Liver (tissue), 8 donors: ENCODE measurements at regions not wholly inside any gene's neighbourhood (a gene's known extent, or its start where the extent isn't known, plus 50 kb on each side); places are given as distances from the start of the nearest gene placed in this dataset.

Experiments
- DNase-seq: peaks from one replicate; pipeline ENCODE4 v3.0.0-alpha.2; 2017; ENCODE audit warnings: low spot score
- H3K27ac ChIP-seq, 2 donors: one replicate each; pipeline ENCODE4 v1.7.0; 2013; ENCODE audit warnings: inconsistent platforms in 2 of 2, low read length in 2 of 2, control low read depth in 1 of 2, low read depth in 1 of 2, mild to moderate bottlenecking in 1 of 2
- H3K27me3 ChIP-seq, 4 donors: one replicate each; pipeline versions ENCODE4 v1.6.1 to v1.7.0; 2013; ENCODE audit warnings: low read length in 3 of 4, inconsistent platforms in 1 of 4, mild to moderate bottlenecking in 1 of 4, moderate library complexity in 1 of 4; ENCODE audit not compliant: control insufficient read depth in 4 of 4, insufficient read depth in 4 of 4
- H3K36me3 ChIP-seq, 4 donors: one replicate each; pipeline versions ENCODE4 v1.6.1 to v1.7.0; 2013; ENCODE audit warnings: low read length in 3 of 4, mild to moderate bottlenecking in 3 of 4, low read depth in 1 of 4, moderate library complexity in 1 of 4; ENCODE audit not compliant: control insufficient read depth in 4 of 4, insufficient read depth in 3 of 4
- H3K4me1 ChIP-seq, 4 donors: one replicate each; pipeline versions ENCODE4 v1.6.1 to v1.7.0; 2013; ENCODE audit warnings: low read length in 3 of 4, mild to moderate bottlenecking in 3 of 4, moderate library complexity in 1 of 4; ENCODE audit not compliant: control insufficient read depth in 4 of 4, insufficient read depth in 4 of 4
- H3K4me3 ChIP-seq, 3 donors: one replicate each; pipeline versions ENCODE4 v1.6.1 to v1.7.0; 2013; ENCODE audit warnings: low read length in 3 of 3, control low read depth in 1 of 3, low read depth in 1 of 3, mild to moderate bottlenecking in 1 of 3
- H3K9ac ChIP-seq, 2 donors: one replicate each; pipeline ENCODE4 v1.7.0; 2013; ENCODE audit warnings: low read length in 2 of 2, mild to moderate bottlenecking in 2 of 2, moderate library complexity in 2 of 2, control low read depth in 1 of 2, low read depth in 1 of 2
- H3K9me3 ChIP-seq, 4 donors: one replicate each; pipeline versions ENCODE4 v1.6.1 to v1.7.0; 2013; ENCODE audit warnings: low read length in 3 of 4; ENCODE audit not compliant: control insufficient read depth in 4 of 4
- EGR1 ChIP-seq, 2 donors: IDR thresholded peaks; 2 replicates each; pipeline ENCODE4 v1.6.1; 2016 to 2018; ENCODE audit warnings: antibody characterized with exemption in 2 of 2, low read depth in 2 of 2
- FOXA1 ChIP-seq: IDR thresholded peaks from 2 replicates; pipeline ENCODE4 v1.6.1; 2016; ENCODE audit warnings: antibody characterized with exemption
- FOXA2 ChIP-seq: IDR thresholded peaks from 2 replicates; pipeline ENCODE4 v1.6.1; 2016; ENCODE audit warnings: antibody characterized with exemption
- GABPA ChIP-seq, 2 donors: IDR thresholded peaks in 1 of 2; conservative IDR thresholded peaks in 1 of 2; 2 replicates each; pipeline ENCODE4 v1.6.1; 2016; ENCODE audit warnings: antibody characterized with exemption in 2 of 2, mild to moderate bottlenecking in 1 of 2, moderate library complexity in 1 of 2
- HNF4A ChIP-seq, 2 donors: conservative IDR thresholded peaks; 2 replicates each; pipeline ENCODE4 v1.6.1; 2016; ENCODE audit warnings: antibody characterized with exemption in 2 of 2, mild to moderate bottlenecking in 2 of 2
- NR2F2 ChIP-seq: IDR thresholded peaks from 2 replicates; pipeline ENCODE4 v1.6.1; 2016; ENCODE audit warnings: antibody characterized with exemption
- RAD21 ChIP-seq, 2 donors: IDR thresholded peaks; 2 replicates each; pipeline ENCODE4 v1.6.1; 2016; ENCODE audit warnings: antibody characterized with exemption in 2 of 2, mild to moderate bottlenecking in 2 of 2
- RXRA ChIP-seq, 2 donors: IDR thresholded peaks; 2 replicates each; pipeline ENCODE4 v1.6.1; 2017 to 2018; ENCODE audit warnings: antibody characterized with exemption in 2 of 2, mild to moderate bottlenecking in 1 of 2
- TAF1 ChIP-seq: conservative IDR thresholded peaks from 2 replicates; pipeline ENCODE4 v1.6.1; 2016; ENCODE audit warnings: antibody characterized with exemption, mild to moderate bottlenecking
- YY1 ChIP-seq: IDR thresholded peaks from 2 replicates; pipeline ENCODE4 v1.6.1; 2016; ENCODE audit warnings: antibody characterized with exemption, mild to moderate bottlenecking
- WGBS: extraction: QIAGEN DNeasy Blood & Tissue Kit; methylation state at CpG from one replicate; pipeline ENCODE4 v1.1.7; 2013; 5-methylcytosine and 5-hydroxymethylcytosine counted together
- TF ChIP-seq, protein P1 (sequence below): fragments of 150-350 bp; IDR thresholded peaks from 2 replicates; pipeline ENCODE4 v1.5.1; 2017; ENCODE audit warnings: improper control_type of control experiment, low read depth, low read length; ENCODE audit not compliant: missing input control
- TF ChIP-seq, protein P2 (sequence below): IDR thresholded peaks from 2 replicates; pipeline ENCODE4 v1.6.1; 2016; ENCODE audit warnings: antibody characterized with exemption, mild to moderate bottlenecking
- TF ChIP-seq, protein P3 (sequence below): IDR thresholded peaks from 2 replicates; pipeline ENCODE4 v1.6.1; 2016; ENCODE audit warnings: antibody characterized with exemption
- donor health status: healthy.
- donor health status: healthy.
- donor health status: healthy.
- donor health status: healthy.
- donor health status: healthy.

DNA sequence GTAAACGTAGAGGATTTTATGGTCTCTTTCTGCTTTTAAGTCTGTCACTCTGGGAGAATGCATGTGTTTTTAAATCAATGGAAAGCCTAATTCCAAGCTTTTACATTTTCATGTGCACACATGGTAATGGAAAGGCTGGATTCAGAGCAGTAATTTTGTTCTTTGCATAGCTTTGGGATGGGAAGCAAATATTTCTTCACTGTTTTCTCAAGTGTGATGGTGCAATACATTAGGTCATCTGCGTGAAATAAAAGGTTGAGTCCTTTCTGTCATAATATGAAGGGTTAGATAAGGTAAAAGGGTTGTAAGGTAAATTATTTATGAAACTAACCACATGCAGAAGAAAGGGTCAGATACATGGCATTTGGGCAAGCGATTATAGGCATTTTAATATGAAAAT is 88.2 kb upstream of the NR3C1 start (continued):
- TF ChIP-seq, protein P1, sequence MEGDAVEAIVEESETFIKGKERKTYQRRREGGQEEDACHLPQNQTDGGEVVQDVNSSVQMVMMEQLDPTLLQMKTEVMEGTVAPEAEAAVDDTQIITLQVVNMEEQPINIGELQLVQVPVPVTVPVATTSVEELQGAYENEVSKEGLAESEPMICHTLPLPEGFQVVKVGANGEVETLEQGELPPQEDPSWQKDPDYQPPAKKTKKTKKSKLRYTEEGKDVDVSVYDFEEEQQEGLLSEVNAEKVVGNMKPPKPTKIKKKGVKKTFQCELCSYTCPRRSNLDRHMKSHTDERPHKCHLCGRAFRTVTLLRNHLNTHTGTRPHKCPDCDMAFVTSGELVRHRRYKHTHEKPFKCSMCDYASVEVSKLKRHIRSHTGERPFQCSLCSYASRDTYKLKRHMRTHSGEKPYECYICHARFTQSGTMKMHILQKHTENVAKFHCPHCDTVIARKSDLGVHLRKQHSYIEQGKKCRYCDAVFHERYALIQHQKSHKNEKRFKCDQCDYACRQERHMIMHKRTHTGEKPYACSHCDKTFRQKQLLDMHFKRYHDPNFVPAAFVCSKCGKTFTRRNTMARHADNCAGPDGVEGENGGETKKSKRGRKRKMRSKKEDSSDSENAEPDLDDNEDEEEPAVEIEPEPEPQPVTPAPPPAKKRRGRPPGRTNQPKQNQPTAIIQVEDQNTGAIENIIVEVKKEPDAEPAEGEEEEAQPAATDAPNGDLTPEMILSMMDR: no peak

DNA sequence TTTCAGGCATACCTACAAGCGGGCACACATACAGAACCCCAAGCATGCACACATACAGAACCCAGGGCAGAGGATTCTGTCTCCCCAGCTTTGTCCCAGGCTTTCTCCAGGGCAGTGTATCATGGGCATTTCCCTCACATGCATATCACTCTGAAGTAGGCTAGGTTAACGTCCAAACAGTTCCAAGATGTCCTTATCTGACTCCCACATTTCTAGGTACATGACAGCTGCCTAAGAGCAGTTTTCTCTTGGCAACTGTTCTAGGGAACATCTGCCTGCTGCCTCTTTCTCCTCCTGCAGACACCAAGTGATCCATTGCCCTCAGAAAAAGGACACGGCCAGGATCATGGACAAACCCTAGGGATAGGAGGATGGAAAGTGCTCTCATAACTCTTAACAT is 84.9 kb upstream of the NR3C1 start:
- no peak for TF ChIP-seq RAD21 (IDR thresholded peaks at IDR 0.05)
- TF ChIP-seq EGR1 (IDR thresholded peaks at IDR 0.05; ENCODE audit: low read depth in 2 of 2): no peak
- TF ChIP-seq NR2F2: no peak
- TF ChIP-seq RXRA (IDR thresholded peaks at IDR 0.05): no peak
- TF ChIP-seq FOXA1: no peak
- no peak for TF ChIP-seq GABPA (IDR thresholded peaks at IDR 0.05 in 1 of 2, conservative IDR thresholded peaks at IDR 0.05 in 1 of 2)
- TF ChIP-seq TAF1: no peak
- TF ChIP-seq, protein P2, sequence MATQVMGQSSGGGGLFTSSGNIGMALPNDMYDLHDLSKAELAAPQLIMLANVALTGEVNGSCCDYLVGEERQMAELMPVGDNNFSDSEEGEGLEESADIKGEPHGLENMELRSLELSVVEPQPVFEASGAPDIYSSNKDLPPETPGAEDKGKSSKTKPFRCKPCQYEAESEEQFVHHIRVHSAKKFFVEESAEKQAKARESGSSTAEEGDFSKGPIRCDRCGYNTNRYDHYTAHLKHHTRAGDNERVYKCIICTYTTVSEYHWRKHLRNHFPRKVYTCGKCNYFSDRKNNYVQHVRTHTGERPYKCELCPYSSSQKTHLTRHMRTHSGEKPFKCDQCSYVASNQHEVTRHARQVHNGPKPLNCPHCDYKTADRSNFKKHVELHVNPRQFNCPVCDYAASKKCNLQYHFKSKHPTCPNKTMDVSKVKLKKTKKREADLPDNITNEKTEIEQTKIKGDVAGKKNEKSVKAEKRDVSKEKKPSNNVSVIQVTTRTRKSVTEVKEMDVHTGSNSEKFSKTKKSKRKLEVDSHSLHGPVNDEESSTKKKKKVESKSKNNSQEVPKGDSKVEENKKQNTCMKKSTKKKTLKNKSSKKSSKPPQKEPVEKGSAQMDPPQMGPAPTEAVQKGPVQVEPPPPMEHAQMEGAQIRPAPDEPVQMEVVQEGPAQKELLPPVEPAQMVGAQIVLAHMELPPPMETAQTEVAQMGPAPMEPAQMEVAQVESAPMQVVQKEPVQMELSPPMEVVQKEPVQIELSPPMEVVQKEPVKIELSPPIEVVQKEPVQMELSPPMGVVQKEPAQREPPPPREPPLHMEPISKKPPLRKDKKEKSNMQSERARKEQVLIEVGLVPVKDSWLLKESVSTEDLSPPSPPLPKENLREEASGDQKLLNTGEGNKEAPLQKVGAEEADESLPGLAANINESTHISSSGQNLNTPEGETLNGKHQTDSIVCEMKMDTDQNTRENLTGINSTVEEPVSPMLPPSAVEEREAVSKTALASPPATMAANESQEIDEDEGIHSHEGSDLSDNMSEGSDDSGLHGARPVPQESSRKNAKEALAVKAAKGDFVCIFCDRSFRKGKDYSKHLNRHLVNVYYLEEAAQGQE: no peak
- TF ChIP-seq, protein P3, sequence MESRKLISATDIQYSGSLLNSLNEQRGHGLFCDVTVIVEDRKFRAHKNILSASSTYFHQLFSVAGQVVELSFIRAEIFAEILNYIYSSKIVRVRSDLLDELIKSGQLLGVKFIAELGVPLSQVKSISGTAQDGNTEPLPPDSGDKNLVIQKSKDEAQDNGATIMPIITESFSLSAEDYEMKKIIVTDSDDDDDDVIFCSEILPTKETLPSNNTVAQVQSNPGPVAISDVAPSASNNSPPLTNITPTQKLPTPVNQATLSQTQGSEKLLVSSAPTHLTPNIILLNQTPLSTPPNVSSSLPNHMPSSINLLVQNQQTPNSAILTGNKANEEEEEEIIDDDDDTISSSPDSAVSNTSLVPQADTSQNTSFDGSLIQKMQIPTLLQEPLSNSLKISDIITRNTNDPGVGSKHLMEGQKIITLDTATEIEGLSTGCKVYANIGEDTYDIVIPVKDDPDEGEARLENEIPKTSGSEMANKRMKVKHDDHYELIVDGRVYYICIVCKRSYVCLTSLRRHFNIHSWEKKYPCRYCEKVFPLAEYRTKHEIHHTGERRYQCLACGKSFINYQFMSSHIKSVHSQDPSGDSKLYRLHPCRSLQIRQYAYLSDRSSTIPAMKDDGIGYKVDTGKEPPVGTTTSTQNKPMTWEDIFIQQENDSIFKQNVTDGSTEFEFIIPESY: no peak
- WGBS: 57% methylated on average over 3 of the region's 3 CpGs

DNA sequence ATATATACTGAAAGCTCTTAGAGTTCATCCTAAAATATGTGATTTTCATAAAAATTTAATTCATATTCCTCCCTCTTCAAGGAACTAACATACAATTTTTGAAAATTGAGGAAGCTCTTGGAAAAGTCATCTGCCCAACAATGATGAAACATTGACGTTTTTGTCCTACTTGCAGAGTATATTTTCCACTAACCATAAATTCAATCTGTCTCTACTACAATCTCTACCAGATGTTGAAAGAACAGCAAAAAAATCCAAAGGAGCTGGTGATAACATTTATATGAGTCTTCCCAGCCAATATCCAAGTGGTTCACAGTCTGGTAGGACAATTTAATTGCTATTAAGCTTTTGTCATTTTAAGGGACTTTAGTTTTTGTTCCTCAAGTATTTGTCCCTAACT is 81.1 kb upstream of the NR3C1 start:
- no peaks in the 10 kb centered on the region for H3K9me3 ChIP-seq

More for the DNA sequence above, 84.9 kb upstream of the NR3C1 start:
- Histone ChIP-seq H3K4me1 (peaks cover 1 to 29% (median 24%) of the 10 kb centered on the region in 4 donors), H3K4me3 (no peak overlapping the region), H3K36me3 (no peaks in the 10 kb centered on the region), H3K27ac (no peak overlapping the region), H3K27me3 (no peaks in the 10 kb centered on the region), H3K9ac (no peak overlapping the region), H3K9me3 (no peaks in the 10 kb centered on the region)
- DNase-seq: no peak

More for the DNA sequence above, 81.1 kb upstream of the NR3C1 start:
- Histone ChIP-seq H3K4me3 (no peak overlapping the region), H3K4me1 (peaks cover 6 to 18% (median 16%) of the 10 kb centered on the region in 4 donors), H3K27ac (no peak overlapping the region), H3K36me3 (no peaks in the 10 kb centered on the region), H3K27me3 (no peaks in the 10 kb centered on the region), H3K9ac (no peak overlapping the region)
- no peak for DNase-seq
- no peak for TF ChIP-seq EGR1 (IDR thresholded peaks at IDR 0.05; ENCODE audit: low read depth in 2 of 2)
- TF ChIP-seq, protein P3: no peak
- TF ChIP-seq, protein P2: no peak
- no peak for TF ChIP-seq YY1
- TF ChIP-seq FOXA2: no peak
- no peak for TF ChIP-seq HNF4A (conservative IDR thresholded peaks at IDR 0.05)
- 77% methylated on average over 1 of the region's 1 CpG for WGBS
